ENCODE measurements at regions not wholly inside any gene's neighbourhood (a gene's known extent, or its start where the extent isn't known, plus 50 kb on each side); places are given as distances from the start of the nearest gene placed in this dataset.
"Not testable (repeated sequence)": the region's sequence is repeated elsewhere in the genome, so short reads cannot be mapped to it uniquely, and the experiment has no call there.

- no peak for TF ChIP-seq CTCF (IDR thresholded peaks at IDR 0.05; ENCODE audit: unreplicated experiment)
- Mint-ChIP-seq H3K9me3 (ENCODE audit: low read depth, unreplicated experiment) (peaks cover 3% of the 10 kb centered on the region), H3K27me3 (ENCODE audit: unreplicated experiment) (peaks cover 73% of the 10 kb centered on the region), H3K27ac (ENCODE audit: unreplicated experiment) (no peak overlapping the region), H3K36me3 (ENCODE audit: insufficient read depth, unreplicated experiment) (no peaks in the 10 kb centered on the region), H3K4me3 (ENCODE audit: low read depth, unreplicated experiment) (no peak overlapping the region), H3K4me1 (ENCODE audit: low read depth, unreplicated experiment) (no peaks in the 10 kb centered on the region)
- intact Hi-C loops (cut with micrococcal nuclease; ENCODE audit: unreplicated experiment) = no loop called here
- BruUV-seq (replicated peaks) = no TSS peak
- CTCF ChIA-PET = no interaction called here
- DNase-seq = no peak
These were observed 347.6 kb upstream of the SULF2 start for GRCh38 chr20:48132834-48133233.

GRCh38 chr20:48131581-48131980 is 346.3 kb upstream of the SULF2 start:
- TF ChIP-seq CTCF (IDR thresholded peaks at IDR 0.05; ENCODE audit: unreplicated experiment) = no peak
- no peaks in the 10 kb centered on the region for H3K4me1 Mint-ChIP-seq (ENCODE audit: low read depth, unreplicated experiment)
- intact Hi-C loops (cut with micrococcal nuclease; ENCODE audit: unreplicated experiment) = no loop called here
- no peak for DNase-seq
- H3K27ac Mint-ChIP-seq (ENCODE audit: unreplicated experiment) = no peak overlapping the region
- H3K4me3 Mint-ChIP-seq (ENCODE audit: low read depth, unreplicated experiment) = no peak overlapping the region
- H3K36me3 Mint-ChIP-seq (ENCODE audit: insufficient read depth, unreplicated experiment) = no peaks in the 10 kb centered on the region
- CTCF ChIA-PET = no interaction called here
- peaks cover 3% of the 10 kb centered on the region for H3K9me3 Mint-ChIP-seq (ENCODE audit: low read depth, unreplicated experiment)
- BruUV-seq (replicated peaks) = no TSS peak
- peaks cover 61% of the 10 kb centered on the region for H3K27me3 Mint-ChIP-seq (ENCODE audit: unreplicated experiment)

GRCh38 chr20:48129345-48129942 is 344.2 kb upstream of the SULF2 start:
- no peak for DNase-seq
- intact Hi-C loops (cut with micrococcal nuclease; ENCODE audit: unreplicated experiment) = no loop called here
- Mint-ChIP-seq H3K27me3 (ENCODE audit: unreplicated experiment) (peaks cover 48% of the 10 kb centered on the region), H3K4me3 (ENCODE audit: low read depth, unreplicated experiment) (no peak overlapping the region), H3K4me1 (ENCODE audit: low read depth, unreplicated experiment) (no peaks in the 10 kb centered on the region), H3K27ac (ENCODE audit: unreplicated experiment) (no peak overlapping the region), H3K36me3 (ENCODE audit: insufficient read depth, unreplicated experiment) (no peaks in the 10 kb centered on the region), H3K9me3 (ENCODE audit: low read depth, unreplicated experiment) (peaks cover 3% of the 10 kb centered on the region)
- no TSS peak for BruUV-seq (replicated peaks)
- TF ChIP-seq CTCF (IDR thresholded peaks at IDR 0.05; ENCODE audit: unreplicated experiment) = no peak
- CTCF ChIA-PET = no interaction called here

GRCh38 chr20:48128436-48128835 is 343.2 kb upstream of the SULF2 start:
- Mint-ChIP-seq H3K4me1 (ENCODE audit: low read depth, unreplicated experiment) (no peaks in the 10 kb centered on the region), H3K27ac (ENCODE audit: unreplicated experiment) (no peak overlapping the region), H3K36me3 (ENCODE audit: insufficient read depth, unreplicated experiment) (no peaks in the 10 kb centered on the region), H3K9me3 (ENCODE audit: low read depth, unreplicated experiment) (no peaks in the 10 kb centered on the region), H3K4me3 (ENCODE audit: low read depth, unreplicated experiment) (no peak overlapping the region), H3K27me3 (ENCODE audit: unreplicated experiment) (peaks cover 39% of the 10 kb centered on the region)
- no peak for TF ChIP-seq CTCF (IDR thresholded peaks at IDR 0.05; ENCODE audit: unreplicated experiment)
- DNase-seq = no peak
- intact Hi-C loops (cut with micrococcal nuclease; ENCODE audit: unreplicated experiment) = no loop called here
- CTCF ChIA-PET = interaction anchor here (0.8 kb wide), 1 partner anchor 9 kb away, joined by 5 read pairs; no protein-coding TSS in a partner anchor
- BruUV-seq (replicated peaks) = no TSS peak

GRCh38 chr20:48127964-48128363 is 342.7 kb upstream of the SULF2 start:
- H3K36me3 Mint-ChIP-seq (ENCODE audit: insufficient read depth, unreplicated experiment); H3K4me1 Mint-ChIP-seq (ENCODE audit: low read depth, unreplicated experiment); H3K4me3 Mint-ChIP-seq (ENCODE audit: low read depth, unreplicated experiment); H3K27ac Mint-ChIP-seq (ENCODE audit: unreplicated experiment); BruUV-seq (replicated peaks); DNase-seq; intact Hi-C loops (cut with micrococcal nuclease; ENCODE audit: unreplicated experiment); H3K9me3 Mint-ChIP-seq (ENCODE audit: low read depth, unreplicated experiment): not testable (repeated sequence)
- H3K27me3 Mint-ChIP-seq (ENCODE audit: unreplicated experiment) = peaks cover 35% of the 10 kb centered on the region
- CTCF ChIA-PET = interaction anchor here (0.6 to 0.8 kb wide), 2 partner anchors 9 to 306 kb away, joined by 3 to 5 read pairs; no protein-coding TSS in a partner anchor

GRCh38 chr20:48127133-48127532 is 341.9 kb upstream of the SULF2 start:
- H3K27ac Mint-ChIP-seq (ENCODE audit: unreplicated experiment); BruUV-seq (replicated peaks); H3K4me3 Mint-ChIP-seq (ENCODE audit: low read depth, unreplicated experiment); H3K4me1 Mint-ChIP-seq (ENCODE audit: low read depth, unreplicated experiment); DNase-seq; H3K36me3 Mint-ChIP-seq (ENCODE audit: insufficient read depth, unreplicated experiment); H3K9me3 Mint-ChIP-seq (ENCODE audit: low read depth, unreplicated experiment); intact Hi-C loops (cut with micrococcal nuclease; ENCODE audit: unreplicated experiment): not testable (repeated sequence)
- CTCF ChIA-PET = interaction anchor here (0.6 to 1.0 kb wide), 2 partner anchors 307 to 493 kb away, joined by 3 read pairs; no protein-coding TSS in a partner anchor
- H3K27me3 Mint-ChIP-seq (ENCODE audit: unreplicated experiment) = peaks cover 27% of the 10 kb centered on the region
